CD4-positive, alpha-beta T cell treated with Interleukin-17A for 4 hours (primary cell): ENCODE measurements at regions not wholly inside any gene's neighbourhood (a gene's known extent, or its start where the extent isn't known, plus 50 kb on each side); places are given as distances from the start of the nearest gene placed in this dataset.

Experiments used
- DNase-seq: peaks from one replicate; pipeline ENCODE4 v3.0.0-alpha.2; 2020; ENCODE audit warnings: mixed read lengths

GRCh38 chr2:21543630-21544029 lies 419.9 kb downstream of the TDRD15 start:
- DNase-seq, result no peak

DNA sequence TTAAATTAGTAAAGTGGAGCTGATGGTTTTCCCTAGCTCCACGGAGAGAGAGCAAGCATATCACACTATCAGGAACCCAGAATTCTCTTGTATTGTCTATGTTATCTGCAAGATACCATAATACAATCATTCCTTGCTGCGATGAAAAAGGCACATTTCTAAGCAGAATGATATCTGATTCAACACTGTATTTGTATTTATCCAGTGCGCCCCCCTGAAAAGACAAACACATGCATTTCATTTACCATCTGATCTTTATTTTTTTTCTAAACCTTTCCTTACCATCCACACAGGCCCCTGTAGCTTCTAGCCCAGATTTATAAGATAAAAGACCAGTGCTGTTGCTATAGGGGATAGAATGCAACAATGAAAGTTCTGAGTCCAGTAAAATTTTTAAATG lies 420.6 kb downstream of the TDRD15 start:
- no peak for DNase-seq

- no peak for DNase-seq
Measured at GRCh38 chr2:21552981-21553380, 429.2 kb downstream of the TDRD15 start.

GRCh38 chr2:21559351-21559750 lies 435.6 kb downstream of the TDRD15 start:
- DNase-seq, result no peak

GRCh38 chr2:21561965-21562364 lies 438.2 kb downstream of the TDRD15 start:
- DNase-seq, result no peak

- DNase-seq, result no peak
Measured at GRCh38 chr2:21567395-21567794, 443.6 kb downstream of the TDRD15 start.

- no peak for DNase-seq
Measured at GRCh38 chr2:21571686-21572085, 447.9 kb downstream of the TDRD15 start.

DNA sequence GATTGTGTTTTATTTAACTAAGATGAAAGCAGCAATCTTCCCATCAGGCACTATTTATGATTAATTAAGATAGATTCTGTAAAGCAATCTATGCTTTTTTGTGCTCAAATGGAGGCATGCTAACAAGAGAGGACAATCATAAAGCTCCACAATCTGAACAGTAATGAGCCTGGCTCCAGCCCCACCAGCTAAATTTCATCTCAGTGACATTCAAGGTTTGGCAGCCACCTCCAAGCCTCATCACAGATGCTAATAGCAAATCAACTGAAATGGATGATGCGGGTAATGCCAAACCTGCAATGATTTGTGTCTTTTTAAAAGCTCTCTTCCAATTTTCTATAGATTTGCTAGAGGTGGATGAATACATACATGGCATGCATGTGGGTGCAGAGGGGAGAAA lies 456.6 kb downstream of the TDRD15 start:
- no peak for DNase-seq

DNA sequence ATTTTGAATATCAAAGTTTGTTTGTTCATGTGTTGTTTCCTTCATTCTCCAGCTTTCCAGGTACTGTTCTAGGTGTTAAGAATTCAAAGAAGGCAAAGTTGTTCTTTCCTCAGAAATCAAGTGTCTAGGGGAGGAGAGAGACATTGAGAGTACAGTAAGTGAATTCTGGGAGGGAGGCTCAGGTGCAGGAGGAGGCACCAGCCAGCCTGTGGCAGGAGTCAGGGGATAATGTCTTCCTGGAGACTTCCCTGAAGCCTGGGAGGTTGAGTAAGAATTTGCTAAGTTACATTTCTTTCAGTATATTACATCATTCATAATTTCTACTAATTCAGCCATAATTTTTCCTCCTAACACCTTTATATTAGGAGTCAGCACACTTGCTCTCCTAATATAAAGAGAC lies 462.1 kb downstream of the TDRD15 start:
- DNase-seq, result no peak

GRCh38 chr2:21590026-21590690 lies 466.4 kb downstream of the TDRD15 start:
- no peak for DNase-seq

- no peak for DNase-seq
Measured at GRCh38 chr2:21591926-21592325, 468.2 kb downstream of the TDRD15 start.

GRCh38 chr2:21599417-21599816 lies 475.6 kb downstream of the TDRD15 start:
- no peak for DNase-seq

DNA sequence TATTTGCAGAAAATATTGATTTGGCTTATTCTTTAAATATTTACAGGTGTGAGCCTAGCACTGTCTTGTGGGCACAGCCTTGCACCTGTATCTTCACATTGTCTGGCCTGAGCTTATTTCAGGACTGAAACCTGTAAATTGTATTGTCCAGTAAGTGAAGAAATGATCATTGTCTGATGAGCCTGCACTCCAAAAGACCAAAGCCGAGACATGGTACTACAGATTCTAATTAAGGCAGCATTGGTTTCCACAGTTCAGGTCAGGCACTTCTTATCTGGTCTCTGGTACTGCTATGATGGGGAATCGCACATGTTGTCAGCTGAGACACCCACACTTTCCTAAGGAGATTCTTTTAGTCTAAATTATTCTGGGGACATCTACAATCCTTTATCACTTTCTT lies 479.0 kb downstream of the TDRD15 start:
- DNase-seq, result no peak

- DNase-seq, result no peak
Measured at GRCh38 chr2:21607572-21607971, 483.8 kb downstream of the TDRD15 start.

GRCh38 chr2:21610304-21610703 lies 486.5 kb downstream of the TDRD15 start:
- no peak for DNase-seq

DNA sequence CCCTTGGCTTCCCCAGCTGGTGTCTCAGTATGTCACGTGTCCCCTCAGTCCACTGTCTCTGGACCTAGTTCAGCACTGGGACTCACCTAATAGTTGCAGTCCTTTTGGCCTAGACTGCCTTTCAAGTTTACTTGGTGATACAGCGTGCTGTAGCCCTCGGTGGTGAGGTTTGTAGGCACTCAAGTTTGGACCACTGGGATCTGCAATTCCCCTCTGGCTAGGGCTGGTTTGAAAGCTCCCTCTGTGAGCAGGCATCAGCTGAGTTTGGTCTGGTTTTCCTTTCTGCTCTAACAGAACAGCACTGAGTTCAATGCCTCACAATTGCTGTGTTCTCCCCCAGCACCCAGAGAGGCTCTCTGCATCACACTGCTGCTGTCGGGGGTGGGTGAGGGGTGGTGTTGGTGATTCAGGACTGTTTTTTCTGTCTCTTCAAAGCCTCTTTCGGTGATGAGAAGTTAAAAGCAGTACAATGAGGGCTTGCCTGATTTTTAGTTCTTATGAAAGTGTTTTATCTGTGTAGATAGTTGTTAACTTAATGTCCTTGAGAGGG lies 494.2 kb downstream of the TDRD15 start:
- DNase-seq, result no peak

DNA sequence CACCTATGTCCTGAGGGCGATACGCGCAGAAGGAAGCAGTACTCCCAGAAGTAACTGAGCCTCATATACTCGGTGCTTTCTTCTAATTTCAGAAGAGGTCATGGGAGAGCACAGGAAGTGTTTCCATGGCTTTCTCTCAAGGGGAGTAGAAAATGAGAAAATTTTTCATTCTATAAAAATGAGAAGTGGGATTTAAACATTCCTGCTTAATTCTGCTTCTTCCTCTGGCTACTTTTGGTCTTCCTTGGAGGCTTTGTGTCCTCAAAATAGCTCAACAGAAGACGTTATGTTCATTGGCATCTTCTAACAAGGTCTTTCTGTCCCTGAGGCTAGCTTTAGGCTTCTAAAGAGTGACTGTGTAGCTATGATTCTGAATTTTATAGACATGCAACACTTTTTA lies 497.0 kb downstream of the TDRD15 start:
- no peak for DNase-seq

- no peak for DNase-seq
Measured at GRCh38 chr2:21627938-21628337, 504.2 kb downstream of the TDRD15 start.

- DNase-seq, result no peak
Measured at GRCh38 chr2:21633015-21633414, 509.2 kb downstream of the TDRD15 start.

DNA sequence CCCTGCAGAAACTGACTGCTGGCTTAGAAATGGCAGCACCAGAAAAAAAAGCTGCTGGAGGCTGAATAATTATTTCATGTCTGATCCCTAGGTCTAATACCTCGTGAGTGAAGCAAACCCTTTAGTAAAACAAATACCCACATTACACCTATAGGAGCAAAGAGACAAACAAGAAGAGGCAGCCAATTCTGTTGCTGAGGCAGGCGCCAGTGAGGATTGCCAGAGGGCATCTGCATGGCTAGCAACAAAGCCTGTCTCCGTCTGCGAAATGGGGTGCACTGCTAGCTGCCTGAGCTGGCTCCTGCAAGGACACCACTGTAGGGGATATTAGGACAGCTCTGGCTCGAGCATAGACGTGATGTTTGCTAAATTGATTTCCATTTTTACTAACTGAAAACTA lies 509.7 kb downstream of the TDRD15 start:
- no peak for DNase-seq

GRCh38 chr2:21633911-21634310 lies 510.1 kb downstream of the TDRD15 start:
- no peak for DNase-seq

DNA sequence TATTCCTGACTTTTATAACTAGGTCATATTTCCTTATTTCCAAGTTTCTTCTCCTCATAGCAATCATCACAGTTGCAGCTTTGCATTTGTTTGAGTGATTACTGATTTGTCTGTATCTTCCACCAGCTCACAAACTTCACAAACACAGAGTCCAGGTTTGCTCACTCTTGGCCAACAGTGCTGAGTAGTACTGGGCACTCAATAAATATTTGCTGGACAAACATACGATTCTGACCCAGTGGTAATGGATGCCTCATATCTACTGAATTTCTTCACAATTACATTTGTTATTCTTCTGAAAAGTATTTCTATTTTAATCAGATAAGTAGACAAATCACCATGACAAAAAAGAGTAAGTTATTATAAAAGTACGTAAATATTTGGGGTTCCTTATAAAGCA lies 516.3 kb downstream of the TDRD15 start:
- DNase-seq, result no peak

GRCh38 chr2:21642647-21643046 lies 518.9 kb downstream of the TDRD15 start:
- DNase-seq, result no peak

DNA sequence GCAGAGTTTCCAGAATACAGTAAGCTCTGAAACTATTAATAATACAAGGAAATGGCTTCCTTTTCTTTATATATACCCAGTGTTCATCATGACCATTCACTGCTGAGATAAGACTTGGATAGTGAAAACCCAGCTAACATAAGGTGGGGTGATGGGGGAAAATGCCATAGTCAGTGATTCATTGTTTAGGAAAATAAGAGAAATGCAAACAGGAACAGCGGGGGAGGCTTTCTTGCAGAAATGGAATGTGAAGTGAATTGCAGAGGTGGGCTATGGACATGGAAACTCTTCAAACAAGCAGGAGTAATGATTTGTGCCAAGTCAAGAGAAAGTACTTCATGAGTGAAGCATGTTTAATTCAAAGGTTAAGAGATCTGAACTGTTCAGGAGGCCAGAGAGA lies 519.4 kb downstream of the TDRD15 start:
- no peak for DNase-seq

DNA sequence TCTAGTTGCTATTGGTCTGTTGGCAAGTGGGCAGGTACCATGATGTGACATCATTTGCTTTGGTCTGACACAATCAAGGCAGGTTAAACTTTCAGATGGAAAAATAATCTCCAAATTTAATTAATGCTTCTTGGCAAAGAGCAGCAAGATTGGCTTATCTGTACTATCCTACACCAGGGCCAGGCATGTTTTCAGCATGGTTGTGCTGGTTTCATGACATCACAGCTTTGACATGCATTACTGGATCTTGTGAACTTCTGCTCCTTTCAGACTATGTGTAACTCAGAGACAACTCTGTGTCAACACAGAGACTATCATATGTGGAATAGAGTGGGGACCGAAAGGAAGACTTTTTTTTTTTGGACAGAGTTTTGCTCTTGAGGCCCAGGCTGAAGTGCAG lies 520.5 kb downstream of the TDRD15 start:
- DNase-seq, result no peak
